ENCODE measurements at regions not wholly inside any gene's neighbourhood (a gene's known extent, or its start where the extent isn't known, plus 50 kb on each side); places are given as distances from the start of the nearest gene placed in this dataset.

GRCh38 chr6:156471000-156471399, 306.2 kb upstream of the ARID1B start:
- no peaks in the 10 kb centered on the region for H3K4me1 ChIP-seq (ENCODE audit: low read depth)
- no peak overlapping the region for H3K4me3 ChIP-seq
- no peaks in the 10 kb centered on the region for H3K36me3 ChIP-seq
- H3K9me3 ChIP-seq (ENCODE audit: low read depth) = no peaks in the 10 kb centered on the region
- H3K27ac ChIP-seq = no peak overlapping the region
- no peak for DNase-seq (ENCODE audit: low read depth in 1 of 2, low spot score in 1 of 2)
- H3K27me3 ChIP-seq = no peaks in the 10 kb centered on the region
- no peak for TF ChIP-seq CTCF (IDR thresholded peaks at IDR 0.05; ENCODE audit: low read depth, low read length)

- no peaks in the 10 kb centered on the region for H3K36me3 ChIP-seq
- H3K9me3 ChIP-seq (ENCODE audit: low read depth) = no peaks in the 10 kb centered on the region
- no peak for DNase-seq (ENCODE audit: low read depth in 1 of 2, low spot score in 1 of 2)
- no peak overlapping the region for H3K27ac ChIP-seq
- no peak overlapping the region for H3K4me3 ChIP-seq
- no peak for TF ChIP-seq CTCF (IDR thresholded peaks at IDR 0.05; ENCODE audit: low read depth, low read length)
- H3K27me3 ChIP-seq = no peaks in the 10 kb centered on the region
- H3K4me1 ChIP-seq (ENCODE audit: low read depth) = peaks cover 21% of the 10 kb centered on the region
Measured at GRCh38 chr6:156464100-156464878, 312.9 kb upstream of the ARID1B start.

- Histone ChIP-seq H3K27me3 (no peaks in the 10 kb centered on the region), H3K4me1 (ENCODE audit: low read depth) (peaks cover 21% of the 10 kb centered on the region), H3K9me3 (ENCODE audit: low read depth) (no peaks in the 10 kb centered on the region), H3K36me3 (no peaks in the 10 kb centered on the region), H3K4me3 (no peak overlapping the region), H3K27ac (no peak overlapping the region)
- DNase-seq (ENCODE audit: low read depth in 1 of 2, low spot score in 1 of 2) = no peak
- TF ChIP-seq CTCF (IDR thresholded peaks at IDR 0.05; ENCODE audit: low read depth, low read length) = no peak
Measured at GRCh38 chr6:156461647-156462046, 315.5 kb upstream of the ARID1B start.

GRCh38 chr6:156457601-156458000, 319.6 kb upstream of the ARID1B start:
- no peak overlapping the region for H3K27ac ChIP-seq
- H3K9me3 ChIP-seq (ENCODE audit: low read depth) = no peaks in the 10 kb centered on the region
- peaks cover 12% of the 10 kb centered on the region for H3K4me1 ChIP-seq (ENCODE audit: low read depth)

GRCh38 chr6:156455847-156456246, 321.3 kb upstream of the ARID1B start:
- DNase-seq (ENCODE audit: low read depth in 1 of 2, low spot score in 1 of 2) = no peak
- H3K27me3 ChIP-seq = no peaks in the 10 kb centered on the region

More at GRCh38 chr6:156457601-156458000, 319.6 kb upstream of the ARID1B start:
- no peaks in the 10 kb centered on the region for H3K36me3 ChIP-seq
- DNase-seq (ENCODE audit: low read depth in 1 of 2, low spot score in 1 of 2) = no peak
- TF ChIP-seq CTCF (IDR thresholded peaks at IDR 0.05; ENCODE audit: low read depth, low read length) = no peak
- no peak overlapping the region for H3K4me3 ChIP-seq
- H3K27me3 ChIP-seq = no peaks in the 10 kb centered on the region

More at GRCh38 chr6:156455847-156456246, 321.3 kb upstream of the ARID1B start:
- Histone ChIP-seq H3K4me3 (no peak overlapping the region), H3K27ac (no peak overlapping the region), H3K36me3 (no peaks in the 10 kb centered on the region), H3K9me3 (ENCODE audit: low read depth) (no peaks in the 10 kb centered on the region), H3K4me1 (ENCODE audit: low read depth) (no peaks in the 10 kb centered on the region)
- no peak for TF ChIP-seq CTCF (IDR thresholded peaks at IDR 0.05; ENCODE audit: low read depth, low read length)
